Astrocyte of the cerebellum (primary cell): ENCODE measurements at regions not wholly inside any gene's neighbourhood (a gene's known extent, or its start where the extent isn't known, plus 50 kb on each side); places are given as distances from the start of the nearest gene placed in this dataset.

ENCODE experiments used
- DNase-seq: peaks from one replicate; pipeline ENCODE4 v3.0.0-alpha.2; 2011; ENCODE audit warnings: low read depth
- H3K4me3 ChIP-seq: 2 replicates; pipeline ENCODE4 v1.5.1; 2011; ENCODE audit warnings: mild to moderate bottlenecking, low read depth, low read length, moderate library complexity
- in situ Hi-C: cut with HindIII; loops from 2 replicates; pipeline ENCODE4 v1.10.0; 2017; ENCODE audit warnings: low sequenced_read_pairs
- TF ChIP-seq, protein P1 (sequence below): IDR thresholded peaks from 2 replicates; pipeline ENCODE4 v1.5.1; 2012; ENCODE audit warnings: low read length, low read depth, moderate library complexity, mild to moderate bottlenecking; ENCODE audit errors: missing control alignments

DNA sequence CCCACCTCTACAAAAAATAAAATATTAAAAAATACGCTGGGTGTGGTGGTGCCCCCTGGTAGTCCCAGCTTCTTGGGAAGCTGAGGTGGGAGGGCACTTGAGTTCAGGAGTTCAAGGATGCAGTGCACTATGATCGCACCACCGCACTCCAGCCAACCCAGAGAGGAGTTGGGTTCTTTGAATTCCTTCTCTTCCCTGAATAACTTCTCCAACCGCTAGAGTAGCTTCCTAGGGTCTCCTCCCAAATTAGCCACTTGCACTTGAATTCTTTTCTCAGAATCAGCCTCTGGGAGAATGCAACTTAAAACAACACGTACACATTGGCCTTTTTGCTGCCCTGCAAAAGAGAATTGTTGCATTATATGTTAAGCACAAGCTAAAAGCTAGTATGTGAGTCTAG is 272.5 kb downstream of the ABHD5 start:
- TF ChIP-seq, protein P1, sequence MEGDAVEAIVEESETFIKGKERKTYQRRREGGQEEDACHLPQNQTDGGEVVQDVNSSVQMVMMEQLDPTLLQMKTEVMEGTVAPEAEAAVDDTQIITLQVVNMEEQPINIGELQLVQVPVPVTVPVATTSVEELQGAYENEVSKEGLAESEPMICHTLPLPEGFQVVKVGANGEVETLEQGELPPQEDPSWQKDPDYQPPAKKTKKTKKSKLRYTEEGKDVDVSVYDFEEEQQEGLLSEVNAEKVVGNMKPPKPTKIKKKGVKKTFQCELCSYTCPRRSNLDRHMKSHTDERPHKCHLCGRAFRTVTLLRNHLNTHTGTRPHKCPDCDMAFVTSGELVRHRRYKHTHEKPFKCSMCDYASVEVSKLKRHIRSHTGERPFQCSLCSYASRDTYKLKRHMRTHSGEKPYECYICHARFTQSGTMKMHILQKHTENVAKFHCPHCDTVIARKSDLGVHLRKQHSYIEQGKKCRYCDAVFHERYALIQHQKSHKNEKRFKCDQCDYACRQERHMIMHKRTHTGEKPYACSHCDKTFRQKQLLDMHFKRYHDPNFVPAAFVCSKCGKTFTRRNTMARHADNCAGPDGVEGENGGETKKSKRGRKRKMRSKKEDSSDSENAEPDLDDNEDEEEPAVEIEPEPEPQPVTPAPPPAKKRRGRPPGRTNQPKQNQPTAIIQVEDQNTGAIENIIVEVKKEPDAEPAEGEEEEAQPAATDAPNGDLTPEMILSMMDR, result no peak
- no peak for DNase-seq
- no peak overlapping the region for H3K4me3 ChIP-seq
- in situ Hi-C loops, result no loop called here

- TF ChIP-seq, protein P1, result no peak
- in situ Hi-C loops, result no loop called here
Observed at GRCh38 chr3:43964640-43965039, 273.9 kb downstream of the ABHD5 start.

GRCh38 chr3:43965656-43966055 is 274.9 kb downstream of the ABHD5 start:
- no peak for DNase-seq
- in situ Hi-C loops, result no loop called here
- no peak overlapping the region for H3K4me3 ChIP-seq
- TF ChIP-seq, protein P1, result no peak

More at GRCh38 chr3:43964640-43965039, 273.9 kb downstream of the ABHD5 start:
- no peak overlapping the region for H3K4me3 ChIP-seq
- no peak for DNase-seq

DNA sequence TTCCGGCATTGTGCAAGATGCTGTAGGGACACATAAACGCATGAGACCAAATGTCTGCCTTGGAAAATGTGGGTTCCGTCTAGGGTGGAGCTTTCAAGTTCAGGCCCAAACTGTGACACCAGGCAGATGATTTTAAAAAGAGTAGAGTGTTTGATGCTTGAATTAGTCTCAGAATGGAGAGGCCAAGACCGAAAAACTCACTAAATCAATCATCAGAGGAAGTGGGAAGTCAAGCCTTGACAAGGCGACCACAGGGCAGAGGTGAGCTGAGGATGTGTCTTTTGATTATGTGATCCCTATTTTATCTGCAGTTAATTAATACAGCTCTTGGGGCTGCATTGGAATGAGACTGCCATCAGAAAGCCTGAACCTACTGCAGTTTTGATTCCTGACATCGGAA is 275.4 kb downstream of the ABHD5 start:
- in situ Hi-C loops, result no loop called here
- TF ChIP-seq, protein P1, result no peak
- H3K4me3 ChIP-seq, result no peak overlapping the region
- DNase-seq, result no peak

DNA sequence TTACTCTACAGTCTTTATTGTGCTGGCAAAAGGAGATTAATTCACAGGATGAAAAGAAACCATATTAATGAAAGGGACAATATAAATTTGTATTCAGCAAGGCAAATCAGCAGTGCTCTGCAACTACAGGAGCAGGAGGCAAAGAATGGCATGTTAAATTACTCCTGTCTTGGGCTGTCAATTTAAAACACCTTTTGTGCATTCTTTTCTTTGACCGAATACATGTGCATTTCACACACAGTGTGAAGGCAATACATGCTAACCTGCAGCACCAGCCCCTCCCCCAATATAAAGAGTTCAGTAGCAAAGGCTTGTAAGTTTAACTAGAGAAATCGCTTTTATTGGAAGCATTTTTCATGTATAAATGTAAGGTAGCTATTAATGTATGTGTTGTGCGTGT is 275.2 kb upstream of the TOPAZ1 start:
- no peak for DNase-seq
- no peak overlapping the region for H3K4me3 ChIP-seq
- TF ChIP-seq, protein P1, result no peak
- in situ Hi-C loops, result no loop called here

DNA sequence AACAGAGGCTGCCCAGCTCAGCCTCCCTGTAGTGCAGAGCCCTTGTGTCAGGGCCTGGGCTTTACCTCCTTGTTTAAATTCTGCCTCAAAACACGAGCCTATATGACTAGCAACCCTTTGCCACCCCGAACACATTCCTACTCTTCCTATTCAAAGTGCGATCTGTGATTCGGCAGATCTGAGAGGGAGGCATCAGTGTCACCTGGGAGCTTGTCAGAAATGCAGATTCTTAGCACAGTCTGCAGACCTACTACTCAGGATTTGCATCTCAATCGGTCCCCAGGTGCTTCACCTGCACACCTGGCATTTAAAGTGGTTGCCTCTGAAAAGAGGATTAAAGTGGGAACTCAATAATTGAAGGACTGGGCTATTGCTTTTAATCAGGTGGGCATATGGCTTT is 273.2 kb upstream of the TOPAZ1 start:
- DNase-seq, result no peak
- in situ Hi-C loops, result no loop called here
- no peak overlapping the region for H3K4me3 ChIP-seq
- TF ChIP-seq, protein P1, result no peak

DNA sequence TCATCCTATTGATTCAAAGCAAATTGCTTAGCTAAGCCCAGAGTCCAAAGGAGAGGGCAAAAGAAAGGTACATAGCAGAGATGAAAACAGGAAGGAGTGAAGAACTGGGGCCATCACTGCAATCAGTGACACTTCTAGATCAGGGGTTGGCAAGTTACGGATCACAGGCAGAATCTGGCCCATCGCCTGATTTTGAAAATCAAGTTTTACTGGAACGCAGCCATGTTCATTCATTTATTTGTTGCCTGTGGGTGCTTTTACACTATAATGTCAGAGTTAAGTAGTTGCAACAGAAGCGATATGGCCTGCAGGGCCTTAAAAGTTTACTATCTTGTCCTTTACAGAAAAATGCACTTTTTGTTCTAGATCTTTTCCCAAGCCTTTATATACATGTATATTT is 271.7 kb upstream of the TOPAZ1 start:
- no peak for DNase-seq
- TF ChIP-seq, protein P1, result no peak
- in situ Hi-C loops, result no loop called here
- no peak overlapping the region for H3K4me3 ChIP-seq
